ENCODE measurements at regions not wholly inside any gene's neighbourhood (a gene's known extent, or its start where the extent isn't known, plus 50 kb on each side); places are given as distances from the start of the nearest gene placed in this dataset.
"Not testable (repeated sequence)": the region's sequence is repeated elsewhere in the genome, so short reads cannot be mapped to it uniquely, and the experiment has no call there.

DNA sequence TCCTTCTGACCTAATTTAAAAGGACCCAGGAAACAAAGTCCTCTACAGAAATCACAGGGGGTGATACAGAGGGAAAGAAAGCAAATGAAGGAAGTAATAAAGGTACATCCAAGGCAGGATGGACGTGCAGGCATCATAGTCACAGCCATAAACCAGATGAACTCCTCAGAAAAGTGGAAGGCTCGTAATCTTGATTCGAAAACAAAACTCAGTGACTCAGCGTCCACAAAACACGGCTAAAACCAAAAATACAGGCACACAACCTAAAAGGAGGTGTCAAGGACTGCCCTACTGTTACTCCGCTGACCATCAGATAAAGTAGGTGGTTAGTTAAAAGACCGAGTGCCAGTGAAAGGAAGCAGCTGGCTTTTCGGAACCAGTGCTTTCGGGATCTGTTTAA is 81.5 kb downstream of the TRIM69 start:
- DNase-seq (ENCODE audit: low read depth) = not testable (repeated sequence)

DNA sequence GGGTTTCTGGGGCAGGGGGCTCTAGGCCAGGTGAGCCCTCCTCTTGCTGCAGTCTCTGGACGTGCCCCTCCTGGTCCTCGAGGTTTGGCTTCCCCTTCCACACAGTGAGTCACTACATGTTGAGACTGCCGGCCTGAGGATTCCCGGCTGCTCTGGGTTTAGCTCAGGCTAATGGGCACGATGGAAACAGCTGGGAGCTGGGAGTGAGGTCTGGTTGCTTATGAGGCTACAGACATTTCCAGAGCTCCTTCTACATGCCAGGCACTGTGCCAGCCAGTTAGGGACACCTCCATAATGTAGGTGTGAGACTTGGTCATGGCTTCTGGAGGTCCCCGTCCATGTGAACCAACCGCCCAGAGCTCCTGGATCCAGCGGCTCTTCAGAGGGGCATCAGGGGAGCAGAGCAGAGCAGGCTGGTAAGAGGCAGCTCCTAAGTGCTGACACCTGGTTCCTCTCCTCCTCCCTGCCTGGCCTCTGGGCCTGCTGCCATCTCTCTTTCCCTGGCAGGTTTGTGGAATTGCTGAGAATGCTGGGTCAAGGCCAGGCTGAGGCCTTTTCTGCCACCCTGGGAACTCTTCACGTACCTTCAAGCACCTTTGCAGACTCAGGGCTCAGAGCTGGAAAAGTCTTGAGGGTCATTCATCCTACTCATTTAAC is 83.1 kb downstream of the TRIM69 start:
- not testable (repeated sequence) for DNase-seq (ENCODE audit: low read depth)

DNA sequence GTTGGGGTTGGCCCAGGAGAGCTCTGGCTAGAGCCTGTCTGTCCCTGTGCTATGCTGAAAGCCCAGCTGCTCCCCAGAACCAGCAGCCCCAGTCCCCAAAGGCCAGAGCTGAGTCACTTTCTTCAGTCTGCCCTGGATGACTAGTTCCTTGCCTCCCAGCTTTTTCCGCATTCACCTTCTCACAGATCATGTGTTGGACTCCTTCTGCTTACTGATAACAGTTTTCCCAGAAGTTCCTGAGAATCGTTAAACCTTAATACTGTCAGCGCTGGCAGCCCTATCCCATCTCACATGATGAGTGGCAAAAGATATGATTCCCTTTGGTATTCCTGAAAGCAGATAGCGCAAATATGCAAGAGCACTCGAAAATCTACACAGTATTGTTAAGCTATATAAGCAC is 84.2 kb downstream of the TRIM69 start:
- not testable (repeated sequence) for DNase-seq (ENCODE audit: low read depth)

- DNase-seq (ENCODE audit: low read depth) = not testable (repeated sequence)
Observed at GRCh38 chr15:44820967-44821366, 84.6 kb downstream of the TRIM69 start.

- DNase-seq (ENCODE audit: low read depth) = not testable (repeated sequence)
Observed at GRCh38 chr15:44824277-44825145, 88.2 kb downstream of the TRIM69 start.

DNA sequence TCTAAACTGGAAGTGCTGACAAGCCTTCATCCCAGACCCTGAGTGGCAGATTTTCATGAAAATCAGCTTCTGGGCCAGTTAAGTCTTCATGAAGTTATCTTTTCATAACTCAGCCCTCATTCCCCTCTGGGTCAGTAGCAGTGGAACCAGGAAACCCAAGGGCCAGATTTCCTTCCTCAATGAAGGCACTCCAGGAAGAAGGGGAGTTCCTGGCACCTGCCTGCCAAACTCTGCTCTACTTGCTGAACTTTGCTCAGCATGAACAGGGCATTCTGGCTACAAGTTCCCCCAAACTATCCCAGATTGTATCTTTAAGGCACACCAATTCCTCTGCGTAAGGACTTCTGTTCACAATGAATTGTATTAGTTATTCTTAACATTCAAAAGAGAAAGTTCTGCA is 90.3 kb downstream of the TRIM69 start:
- DNase-seq (ENCODE audit: low read depth) = not testable (repeated sequence)

DNA sequence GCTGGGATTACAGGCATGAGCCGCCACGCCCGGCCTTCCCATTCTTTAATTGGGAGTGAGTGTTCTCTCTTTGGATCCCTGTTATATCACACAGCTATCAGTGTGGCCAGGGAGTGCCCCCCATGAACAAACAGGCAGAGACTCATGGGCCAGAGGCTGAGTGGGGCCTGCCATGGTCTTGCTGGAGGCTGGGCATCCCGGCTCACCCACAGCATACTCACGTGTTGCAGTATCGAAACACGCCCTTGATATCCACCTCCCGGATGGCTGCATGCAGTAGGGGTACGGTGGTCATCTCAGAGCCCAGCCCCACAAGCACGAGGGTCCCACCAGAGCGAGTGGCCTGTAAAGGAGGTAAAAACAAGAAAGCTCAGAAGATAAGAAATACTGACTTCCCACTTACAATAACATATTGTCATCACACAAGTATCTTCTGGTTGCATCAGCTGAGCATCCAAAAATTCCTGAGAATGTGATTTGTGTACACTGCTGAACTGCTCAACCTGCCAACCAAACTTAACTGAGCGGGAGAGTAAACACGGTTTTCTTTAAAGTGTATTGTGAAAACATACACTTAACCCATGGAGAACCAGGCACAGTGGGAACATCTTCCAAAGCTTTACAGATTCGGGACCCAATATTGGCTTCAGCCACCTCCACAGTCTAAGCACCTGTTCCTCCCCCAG is 92.0 kb downstream of the TRIM69 start:
- not testable (repeated sequence) for DNase-seq (ENCODE audit: low read depth)

GRCh38 chr15:44829150-44829549 is 92.8 kb downstream of the TRIM69 start:
- not testable (repeated sequence) for DNase-seq (ENCODE audit: low read depth)

GRCh38 chr15:44830692-44831408 is 94.5 kb downstream of the TRIM69 start:
- not testable (repeated sequence) for DNase-seq (ENCODE audit: low read depth)

GRCh38 chr15:44831409-44831741 is 95.0 kb downstream of the TRIM69 start:
- DNase-seq (ENCODE audit: low read depth) = not testable (repeated sequence)

- DNase-seq (ENCODE audit: low read depth) = not testable (repeated sequence)
Observed at GRCh38 chr15:44832133-44832532, 95.8 kb downstream of the TRIM69 start.

DNA sequence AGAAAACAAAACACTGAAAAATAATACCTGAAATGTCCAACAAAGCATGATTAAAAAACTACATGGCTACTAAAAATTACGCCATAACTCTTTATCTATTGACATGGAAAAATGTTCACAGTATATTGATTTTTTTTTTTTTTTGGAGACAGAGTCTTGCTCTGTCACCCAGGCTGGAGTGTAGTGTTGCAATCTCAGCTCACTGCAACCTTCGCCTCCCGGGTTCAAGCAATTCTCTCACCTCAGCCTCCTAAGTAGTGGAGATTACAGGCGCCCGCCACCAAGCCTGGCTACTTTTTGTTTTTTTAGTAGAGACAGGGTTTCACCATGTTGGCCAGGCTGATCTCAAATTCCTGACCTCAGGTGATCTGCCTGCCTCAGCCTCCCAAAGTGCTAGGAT is 96.8 kb downstream of the TRIM69 start:
- not testable (repeated sequence) for DNase-seq (ENCODE audit: low read depth)

DNA sequence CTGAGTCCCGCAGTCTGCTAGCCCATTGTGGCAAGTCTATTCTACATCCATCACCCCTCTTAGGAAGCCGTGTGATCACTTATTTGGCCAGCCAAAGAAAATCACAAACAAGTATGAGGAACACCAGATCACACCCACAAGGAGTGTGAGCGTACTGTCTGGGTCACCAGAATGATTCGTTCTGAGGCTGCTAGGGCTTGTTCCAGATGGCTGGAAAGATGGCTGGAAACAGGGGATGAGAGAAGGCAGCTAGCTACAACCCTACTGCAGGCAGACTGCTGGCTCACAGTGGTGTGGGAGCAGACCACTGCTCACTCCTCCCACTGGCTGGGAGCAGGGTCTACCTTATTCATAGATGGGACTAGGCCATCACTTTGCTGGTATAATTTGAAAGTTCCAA is 97.4 kb downstream of the TRIM69 start:
- DNase-seq (ENCODE audit: low read depth) = not testable (repeated sequence)

- DNase-seq (ENCODE audit: low read depth) = not testable (repeated sequence)
Observed at GRCh38 chr15:44835082-44835481, 98.8 kb downstream of the TRIM69 start.

DNA sequence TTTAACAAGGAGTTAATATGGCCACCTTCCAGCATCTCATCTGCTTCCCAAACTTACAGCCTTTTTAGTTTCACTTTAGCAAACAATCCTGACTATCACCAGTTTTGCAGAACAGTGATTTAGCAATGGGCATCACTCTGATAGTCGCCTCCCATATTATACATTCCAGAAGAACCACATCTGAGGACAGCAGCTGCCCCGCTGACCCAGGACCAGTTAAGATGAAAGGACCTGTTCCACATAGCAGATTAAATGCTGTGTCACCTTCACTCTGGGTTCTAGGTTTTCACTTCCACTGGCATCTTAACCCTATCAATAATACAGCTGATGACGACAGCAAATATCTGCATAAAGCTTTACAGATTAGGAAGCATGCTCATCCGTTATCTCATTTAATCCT is 99.8 kb downstream of the TRIM69 start:
- DNase-seq (ENCODE audit: low read depth) = no peak

- DNase-seq (ENCODE audit: low read depth) = not testable (repeated sequence)
Observed at GRCh38 chr15:44838929-44839328, 102.6 kb downstream of the TRIM69 start.

DNA sequence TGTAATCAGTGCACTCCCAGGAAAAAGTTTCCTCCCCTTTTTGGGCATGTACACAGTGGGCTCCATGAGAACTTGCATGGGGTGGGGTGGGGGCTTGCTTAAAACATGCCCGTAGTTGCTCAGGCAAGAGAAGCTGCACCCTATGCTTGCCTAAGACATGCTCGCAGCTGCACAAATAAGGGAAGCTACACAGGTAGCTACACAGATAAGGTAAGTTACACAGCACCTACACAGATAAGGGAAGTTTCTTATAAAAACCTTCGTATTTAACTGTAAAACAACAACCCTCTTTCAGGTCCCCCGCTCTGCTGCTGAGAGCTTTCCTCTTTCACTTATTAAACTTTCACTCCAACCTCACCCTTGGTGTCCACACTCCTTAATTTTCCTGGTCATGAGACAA is 105.4 kb downstream of the TRIM69 start:
- not testable (repeated sequence) for DNase-seq (ENCODE audit: low read depth)

DNA sequence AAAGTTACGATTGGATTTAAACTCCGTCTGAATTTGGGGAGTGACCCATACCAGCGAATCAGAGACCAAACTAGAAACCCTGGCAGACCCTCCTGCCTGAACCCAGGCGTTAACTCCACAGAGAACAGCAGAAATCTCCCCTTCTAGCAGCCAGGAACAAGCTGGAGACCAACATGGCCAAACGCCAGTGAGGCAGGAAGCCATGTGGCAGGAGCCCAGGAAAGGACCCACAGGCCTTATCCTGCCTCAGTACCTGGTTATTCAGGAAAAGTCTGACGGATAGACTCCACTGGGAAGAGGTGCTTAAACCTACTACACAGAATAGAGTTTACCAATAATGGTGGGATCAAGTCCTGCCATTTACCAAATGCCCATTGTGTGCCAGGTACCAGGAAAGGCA is 106.6 kb downstream of the TRIM69 start:
- DNase-seq (ENCODE audit: low read depth) = not testable (repeated sequence)

DNA sequence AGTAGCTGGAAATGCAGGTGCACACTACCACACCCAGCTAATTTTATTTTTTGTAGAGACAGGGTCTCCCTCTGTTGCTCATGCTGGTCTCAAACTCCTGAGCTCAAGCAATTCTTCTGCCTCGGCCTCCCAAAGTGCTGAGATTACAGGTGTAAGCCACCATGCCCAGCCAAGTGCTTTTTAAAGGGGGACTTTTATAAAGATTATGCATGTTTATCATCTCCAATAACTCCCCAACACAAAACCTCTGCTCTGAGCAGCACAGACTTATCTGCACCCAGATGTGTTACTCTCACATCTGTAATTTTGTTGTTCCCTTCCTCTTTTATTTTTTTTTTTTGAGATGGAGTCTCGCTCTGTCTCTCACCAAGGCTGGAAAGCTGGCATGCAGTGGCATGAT is 108.6 kb downstream of the TRIM69 start:
- not testable (repeated sequence) for DNase-seq (ENCODE audit: low read depth)

GRCh38 chr15:44846156-44846555 is 109.8 kb downstream of the TRIM69 start:
- DNase-seq (ENCODE audit: low read depth) = not testable (repeated sequence)

- DNase-seq (ENCODE audit: low read depth) = not testable (repeated sequence)
Observed at GRCh38 chr15:44847555-44847954, 108.9 kb upstream of the TERB2 start.

DNA sequence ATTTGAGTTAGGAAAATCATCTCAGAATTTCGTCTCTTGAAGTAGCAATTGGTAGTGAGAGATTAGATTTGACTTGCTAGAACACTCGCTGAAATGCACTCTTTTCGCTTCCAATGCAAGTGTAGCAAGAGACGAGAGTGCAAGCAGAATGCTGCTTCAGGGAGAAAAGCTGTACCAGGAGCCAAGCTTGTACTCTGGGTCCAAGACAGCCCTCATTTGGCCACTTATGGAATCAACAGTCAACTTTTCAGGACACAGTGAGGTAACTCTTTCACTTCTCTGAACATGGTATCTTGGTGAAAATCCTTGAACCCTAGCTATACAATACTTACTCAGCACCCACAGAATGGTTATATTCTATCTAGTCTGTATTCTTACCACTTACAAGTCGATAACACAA is 107.6 kb upstream of the TERB2 start:
- DNase-seq (ENCODE audit: low read depth) = not testable (repeated sequence)
